Hematopoietic multipotent progenitor cell treated with erythropoietin and hydrocortisone succinate and interleukin-3 and kit ligand, for 4 days (in vitro differentiated cells): ENCODE measurements at regions not wholly inside any gene's neighbourhood (a gene's known extent, or its start where the extent isn't known, plus 50 kb on each side); places are given as distances from the start of the nearest gene placed in this dataset.
"Not testable (repeated sequence)": the region's sequence is repeated elsewhere in the genome, so short reads cannot be mapped to it uniquely, and the experiment has no call there.

Source experiments
- DNase-seq: peaks from one replicate; pipeline ENCODE4 v3.0.0-alpha.2; 2015

DNA sequence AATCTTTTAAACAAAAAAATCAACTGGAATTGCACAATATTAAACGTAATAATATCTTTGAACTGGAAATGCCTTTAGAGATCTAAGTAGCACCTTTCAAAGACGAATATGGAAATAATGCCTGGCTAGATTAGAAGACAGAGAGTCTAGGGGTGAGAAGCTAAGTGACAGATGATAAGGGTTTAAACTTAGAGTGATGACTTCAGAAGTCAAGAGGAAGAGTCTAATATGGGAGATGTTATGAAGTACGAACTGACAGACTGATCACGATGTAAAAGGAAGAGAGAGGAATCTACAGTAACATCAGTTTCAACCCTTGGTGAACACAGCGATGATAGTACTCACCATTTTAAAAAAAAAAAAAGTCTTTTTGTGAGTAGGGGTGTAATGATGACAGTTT is 57.9 kb downstream of the HINT1 start:
- no peak for DNase-seq

DNA sequence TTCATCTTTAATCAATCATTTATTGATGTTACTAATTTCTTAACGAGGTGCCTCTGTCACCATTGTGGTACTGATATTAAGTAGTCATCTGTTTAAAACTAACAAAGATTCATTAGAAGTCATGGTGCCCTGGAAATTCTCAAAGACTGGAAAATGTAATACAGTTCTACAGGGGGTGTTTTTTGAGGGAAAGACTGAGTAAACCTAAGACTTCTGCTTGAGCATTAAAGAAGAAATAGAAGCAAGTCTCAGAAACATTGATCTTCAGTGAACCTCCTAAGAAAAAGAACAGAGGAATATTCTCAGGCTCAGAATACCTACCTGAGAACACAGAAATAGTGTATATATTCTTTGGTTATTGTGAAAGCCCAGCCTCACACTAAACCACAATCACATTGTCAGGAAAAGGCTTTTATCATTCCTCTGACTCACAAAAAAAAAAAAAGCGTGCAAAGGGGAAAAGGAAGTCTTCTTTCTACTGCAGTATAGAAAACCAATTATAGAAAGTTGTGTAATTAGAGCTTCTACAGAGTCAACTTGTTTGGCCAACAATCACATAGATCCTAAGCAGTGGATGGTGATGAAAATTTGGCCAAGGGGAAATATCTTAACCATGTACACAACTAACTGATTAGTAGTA is 60.8 kb downstream of the HINT1 start:
- DNase-seq = peak; percentile 66

DNA sequence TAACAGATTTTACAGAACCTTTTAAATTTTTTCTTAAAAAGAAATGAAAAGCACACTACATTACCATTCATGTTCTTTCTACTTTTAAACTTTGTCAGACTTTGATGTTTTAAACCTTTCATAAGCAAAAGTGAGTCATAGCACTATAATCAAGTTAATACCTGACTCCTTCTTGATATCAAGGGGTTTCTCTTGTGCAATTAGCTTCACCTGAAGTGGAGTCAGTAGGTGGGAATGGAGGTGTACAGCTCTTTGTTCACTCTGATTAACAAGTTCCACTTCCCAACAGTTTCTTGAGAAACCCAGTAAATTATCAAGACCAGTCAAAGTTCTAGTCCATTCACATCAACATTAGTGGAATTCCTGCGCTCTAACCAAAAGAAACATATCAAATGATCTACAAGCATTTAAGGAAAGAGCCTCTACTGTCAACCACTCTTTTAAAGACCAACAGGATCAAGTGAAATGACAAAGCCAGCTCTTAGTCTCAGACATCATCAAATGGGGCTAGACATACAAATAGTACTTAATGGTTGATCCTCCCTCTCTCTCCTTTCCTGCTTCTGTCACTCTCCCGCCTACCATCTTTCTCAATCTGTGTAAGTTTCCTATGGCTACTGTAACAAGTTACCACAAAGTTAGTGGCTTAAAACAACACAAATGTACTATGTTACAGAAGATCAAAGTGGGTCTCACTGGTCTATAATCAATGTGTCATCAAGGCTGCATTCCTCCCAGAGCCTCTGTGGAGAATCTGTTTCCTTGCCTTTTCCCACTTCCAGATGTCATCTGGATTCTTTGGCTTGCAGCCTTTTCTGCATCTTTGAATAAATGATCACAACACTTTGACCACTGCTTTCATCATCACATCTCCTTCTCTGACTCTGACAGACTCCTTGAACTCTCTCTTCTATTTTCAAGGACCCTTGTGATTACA is 68.0 kb downstream of the HINT1 start:
- DNase-seq = no peak

DNA sequence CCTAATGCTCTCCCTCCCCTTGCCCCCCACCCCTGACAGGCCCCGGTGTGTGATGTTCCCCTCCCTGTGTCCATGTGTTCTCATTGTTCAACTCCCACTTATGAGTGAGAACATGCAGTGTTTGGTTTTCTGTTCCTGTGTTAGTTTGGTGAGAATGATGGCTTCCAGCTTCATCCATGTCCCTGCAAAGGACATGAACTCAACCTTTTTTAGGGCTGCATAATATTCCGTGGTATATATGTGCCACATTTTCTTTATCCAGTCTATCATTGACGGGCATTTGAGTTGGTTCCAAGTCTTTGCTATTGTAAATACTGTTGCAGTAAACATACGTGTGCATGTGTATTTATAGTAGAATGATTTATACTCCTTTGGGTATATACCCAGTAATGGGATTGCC is 69.5 kb downstream of the HINT1 start:
- not testable (repeated sequence) for DNase-seq

DNA sequence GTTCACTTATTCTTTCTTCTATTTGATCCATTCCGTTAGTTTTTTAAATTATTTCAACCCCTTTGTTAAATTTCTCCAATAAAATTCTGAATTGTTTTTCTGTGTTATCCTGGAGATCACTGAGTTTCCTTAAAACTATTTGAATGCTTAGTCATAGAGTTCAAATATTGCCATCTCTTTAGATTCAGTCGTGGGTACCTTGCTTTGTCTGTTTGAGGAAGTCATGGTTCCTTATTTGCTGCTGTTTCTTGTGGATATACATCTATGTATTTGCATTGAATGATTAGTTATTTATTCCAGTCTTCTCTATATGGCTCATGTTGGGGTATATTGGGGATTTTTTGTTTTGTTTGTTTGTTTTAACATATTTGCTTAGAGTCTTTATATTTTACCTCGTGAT is 80.6 kb downstream of the HINT1 start:
- peak; percentile 37 for DNase-seq

DNA sequence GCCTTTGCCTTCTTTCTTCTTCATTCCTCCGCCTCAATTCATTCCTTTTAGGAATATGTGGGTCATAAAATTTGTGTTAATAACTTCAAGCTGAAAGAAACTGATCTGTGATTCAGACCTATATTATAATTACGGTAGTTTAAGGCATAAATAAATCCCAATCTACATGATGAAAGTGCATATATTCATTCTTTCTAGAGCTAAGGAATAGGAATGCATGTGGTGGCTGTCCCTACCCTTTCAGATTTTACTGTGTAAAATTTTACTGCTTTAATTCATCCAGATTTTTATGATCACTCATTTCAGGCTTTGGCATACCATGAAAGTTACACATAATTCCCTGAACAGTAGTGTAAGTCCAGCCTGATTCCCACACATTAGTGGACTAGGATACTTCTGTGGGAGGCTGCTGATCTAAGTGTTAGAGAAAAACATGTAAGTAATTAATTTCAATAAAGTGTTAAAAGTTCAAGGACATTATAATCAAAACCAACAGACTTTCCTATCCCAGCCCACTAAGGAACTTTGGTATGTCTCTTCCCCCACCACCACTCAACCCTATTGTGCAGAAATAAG is 83.1 kb downstream of the HINT1 start:
- DNase-seq = no peak

DNA sequence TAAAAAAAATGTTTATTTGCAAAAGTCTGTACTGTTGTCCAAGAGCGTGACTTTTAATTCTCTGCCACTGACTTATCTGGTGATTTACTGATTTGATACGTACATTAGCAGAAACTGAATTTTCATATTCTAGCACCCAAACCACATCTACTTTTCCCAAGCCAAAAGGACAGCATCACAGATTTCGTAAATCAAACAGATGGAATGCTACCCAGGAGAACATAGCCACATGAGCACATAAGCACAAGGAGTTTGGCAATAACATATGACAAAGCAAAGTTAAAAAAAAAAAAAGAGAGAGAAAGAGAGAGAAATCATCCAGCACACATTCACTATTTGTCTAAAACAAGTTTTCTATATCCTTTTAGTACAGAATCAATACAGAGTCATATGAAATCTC is 83.7 kb downstream of the HINT1 start:
- DNase-seq = no peak

DNA sequence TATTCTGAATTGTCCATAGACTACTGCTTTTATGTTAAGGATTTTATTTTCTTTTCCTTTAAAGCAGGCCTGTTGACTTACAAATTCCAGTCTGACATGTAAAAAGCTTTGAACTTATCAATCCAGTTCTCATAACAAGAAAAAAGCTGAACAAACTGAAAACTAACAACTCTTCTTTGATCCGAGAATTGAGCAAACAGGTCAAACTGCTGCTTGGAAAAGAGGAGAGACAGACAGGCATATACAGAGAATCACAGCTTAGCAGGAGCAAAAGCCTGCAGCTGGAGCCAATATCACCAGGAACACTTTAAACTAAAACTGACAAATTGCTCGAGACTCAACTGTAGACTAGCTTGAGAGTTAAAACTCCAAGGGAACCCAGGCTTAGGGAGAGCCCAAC is 85.8 kb downstream of the HINT1 start:
- DNase-seq = no peak

DNA sequence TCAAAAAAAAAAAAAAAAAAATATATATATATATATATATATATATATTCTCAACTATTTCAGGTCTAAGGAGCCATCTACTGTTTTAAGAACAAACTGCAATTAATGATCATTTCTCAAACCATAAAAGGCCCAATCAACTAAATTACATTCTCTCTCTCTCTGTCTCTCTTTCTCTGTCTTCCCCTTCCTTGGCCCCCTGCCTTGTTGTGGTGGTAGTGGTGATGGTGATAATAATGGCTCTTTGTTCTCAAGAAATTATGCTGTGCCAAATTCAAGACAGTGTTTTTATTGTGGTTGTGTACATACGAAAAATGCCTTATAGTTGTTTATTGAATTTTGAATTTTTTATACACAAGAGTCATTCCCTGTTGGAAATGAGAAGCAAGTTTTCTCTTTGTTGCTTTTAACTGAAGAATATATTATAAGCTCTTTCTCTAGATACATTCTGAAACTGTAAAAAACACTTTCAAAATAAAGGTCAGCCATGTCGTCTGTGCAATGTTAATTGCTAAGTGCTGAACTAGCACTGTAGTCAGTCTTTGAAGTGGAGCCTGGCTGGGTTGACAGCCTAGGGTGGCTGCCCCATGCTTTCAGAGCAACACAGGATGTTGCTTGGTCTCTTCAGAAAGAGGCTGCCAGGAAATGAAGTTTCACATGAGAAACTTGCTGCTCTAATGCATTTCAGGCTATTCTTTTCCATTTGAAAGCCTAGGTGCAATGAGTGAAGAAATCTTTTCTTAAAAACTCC is 96.0 kb downstream of the HINT1 start:
- peak; percentile 24 for DNase-seq

DNA sequence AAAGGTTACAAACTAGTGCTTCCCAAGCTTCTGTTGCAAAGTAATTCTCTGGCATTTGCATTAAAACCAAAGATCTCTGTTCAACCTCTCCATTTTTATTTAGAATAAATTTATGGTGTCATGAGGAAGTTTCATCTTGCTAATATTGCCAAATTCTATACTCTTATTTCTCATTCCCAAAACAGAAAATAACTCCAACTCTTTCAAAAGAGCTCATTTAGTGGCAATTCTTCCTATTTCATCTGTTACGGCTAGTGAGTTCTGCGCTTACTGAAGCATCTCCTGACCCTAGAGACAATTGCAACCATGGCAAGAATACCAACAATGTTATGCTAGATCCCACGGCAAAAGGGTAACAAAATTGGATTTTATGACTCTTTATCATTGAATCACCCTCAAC is 97.0 kb downstream of the HINT1 start:
- DNase-seq = no peak

DNA sequence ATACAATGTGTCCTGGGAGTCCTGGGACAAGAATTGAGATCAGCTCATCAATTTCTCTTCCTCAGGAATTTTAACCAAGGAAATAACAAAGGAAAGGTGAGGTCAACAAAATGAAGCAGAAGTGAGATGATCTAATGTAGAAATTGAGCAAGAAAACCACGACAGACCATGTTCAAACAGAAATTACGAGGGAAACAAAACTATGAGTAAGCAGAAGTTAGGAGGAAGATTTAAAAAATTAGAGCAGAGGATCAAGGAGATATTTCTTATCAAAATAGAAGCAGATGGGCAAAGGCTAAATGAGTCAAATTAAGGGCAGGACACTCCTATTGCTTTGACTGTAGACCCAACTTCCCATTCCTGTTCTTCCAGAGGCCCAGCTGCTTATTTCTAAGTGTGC is 97.4 kb downstream of the HINT1 start:
- DNase-seq = peak; percentile 71

DNA sequence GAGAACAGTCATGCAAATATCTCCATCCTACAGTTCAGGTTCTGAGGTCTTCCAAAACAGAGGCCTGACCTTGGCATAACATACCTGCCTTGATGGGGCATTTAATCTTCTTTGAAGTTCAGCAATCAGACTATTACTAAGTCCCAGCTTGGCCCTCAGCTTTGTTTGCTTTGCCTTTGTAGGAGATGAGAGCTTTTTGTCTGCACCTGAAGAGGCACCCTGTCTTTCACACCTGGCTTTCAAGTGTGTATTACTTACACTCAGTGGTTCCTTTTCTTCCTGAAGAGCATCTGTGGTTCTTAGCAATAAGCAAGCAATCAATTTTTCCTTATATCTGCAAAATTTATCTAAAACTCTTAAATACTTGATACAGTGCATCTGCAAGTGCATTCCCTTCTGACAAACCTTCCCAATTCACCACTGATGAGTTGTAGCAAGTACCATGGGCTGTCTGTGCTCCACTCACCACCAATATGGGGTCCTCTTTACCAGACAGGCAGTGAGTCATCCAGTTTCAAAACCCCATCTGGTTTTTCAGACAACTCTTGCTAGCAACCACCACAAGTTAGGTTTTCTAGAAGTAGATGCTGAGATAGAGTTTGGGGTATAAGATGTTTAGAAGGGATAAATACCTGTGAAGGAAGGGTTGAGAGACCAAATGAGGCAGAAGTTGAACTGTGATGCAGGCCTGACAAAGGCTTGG is 100.2 kb downstream of the HINT1 start:
- DNase-seq = peak; percentile 42

DNA sequence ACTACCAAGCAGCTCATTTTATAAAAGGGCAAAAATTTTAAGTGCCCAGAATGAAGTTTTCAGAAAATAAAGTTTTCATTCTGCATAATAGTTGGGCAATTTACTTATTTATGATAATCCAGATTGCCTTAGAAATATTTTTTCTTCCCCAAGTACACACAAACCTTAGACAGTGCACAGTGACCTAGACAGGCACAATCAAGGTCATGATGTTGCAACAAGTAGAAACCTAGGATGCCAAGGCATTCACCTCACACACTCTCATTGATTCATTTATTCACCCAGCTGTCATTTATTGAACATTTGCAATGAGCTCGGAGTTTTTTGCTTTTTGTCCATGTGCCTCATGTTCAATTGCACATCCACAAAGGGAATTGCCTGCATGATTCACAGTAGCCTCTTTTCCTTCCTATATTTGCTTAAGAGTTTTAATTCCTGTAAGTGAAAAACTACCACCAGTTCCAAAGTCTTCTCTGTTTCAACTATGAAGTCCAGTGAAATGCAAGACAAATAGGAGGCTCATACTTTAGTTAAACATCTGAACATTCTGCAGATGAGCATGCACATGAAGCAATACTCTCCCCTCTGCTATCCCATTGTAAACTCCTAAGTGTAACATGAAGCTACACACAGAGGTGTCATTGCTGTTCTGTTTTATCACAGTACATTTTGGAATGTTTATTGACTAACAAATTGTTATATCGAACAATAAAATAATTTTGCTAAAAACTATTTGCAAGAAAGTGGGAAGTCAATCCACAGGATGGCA is 122.9 kb downstream of the HINT1 start:
- DNase-seq = no peak

DNA sequence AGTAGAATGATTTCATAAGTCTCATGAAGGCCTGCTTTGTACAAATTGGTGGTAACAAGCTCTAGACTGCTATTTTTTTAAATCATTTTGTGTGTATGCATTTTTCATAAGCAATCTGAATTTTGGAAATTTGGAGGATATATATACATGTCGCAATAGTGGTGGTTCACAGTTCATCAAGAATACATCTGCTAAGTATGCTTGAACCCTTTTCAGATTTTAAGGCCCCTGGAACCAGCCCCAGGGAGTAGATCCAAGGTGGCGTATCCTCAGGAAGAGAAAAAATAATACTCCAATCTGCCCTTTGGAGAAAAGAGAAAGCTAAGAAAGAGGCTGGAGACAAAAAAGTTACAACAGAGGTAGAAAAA is 141.6 kb downstream of the HINT1 start:
- DNase-seq = no peak

DNA sequence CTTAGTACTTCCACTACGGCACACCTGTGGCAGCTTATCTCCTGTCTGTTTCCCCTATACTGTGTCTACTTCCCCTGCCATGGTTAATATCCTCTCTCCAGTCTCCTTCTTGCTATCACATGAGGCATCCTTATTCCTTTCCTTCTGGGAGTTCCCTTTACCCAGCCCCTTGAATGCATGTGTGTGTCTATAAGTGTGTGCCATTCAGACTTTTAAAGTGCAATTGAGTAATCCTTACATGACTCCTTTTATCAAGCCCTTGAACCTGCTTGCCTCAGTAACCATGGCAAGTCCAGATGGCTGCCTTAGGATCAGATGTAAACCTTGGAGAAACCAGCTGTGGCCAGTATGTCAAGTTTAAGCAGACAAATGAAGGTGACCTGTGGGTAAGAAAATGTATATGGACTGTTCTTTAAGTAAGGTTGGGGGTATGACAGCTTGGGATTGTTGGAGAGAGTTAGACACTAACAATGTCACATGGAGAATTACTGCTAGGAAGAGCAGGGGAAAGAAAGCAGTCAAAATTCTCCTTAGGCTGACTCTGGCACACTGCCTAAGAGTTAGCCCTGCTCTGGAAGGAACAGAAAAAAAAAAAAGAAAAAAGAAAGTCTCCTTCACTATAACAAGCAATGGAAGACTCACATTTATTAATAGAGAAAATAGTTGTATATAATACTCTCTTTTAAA is 142.1 kb downstream of the HINT1 start:
- no peak for DNase-seq

DNA sequence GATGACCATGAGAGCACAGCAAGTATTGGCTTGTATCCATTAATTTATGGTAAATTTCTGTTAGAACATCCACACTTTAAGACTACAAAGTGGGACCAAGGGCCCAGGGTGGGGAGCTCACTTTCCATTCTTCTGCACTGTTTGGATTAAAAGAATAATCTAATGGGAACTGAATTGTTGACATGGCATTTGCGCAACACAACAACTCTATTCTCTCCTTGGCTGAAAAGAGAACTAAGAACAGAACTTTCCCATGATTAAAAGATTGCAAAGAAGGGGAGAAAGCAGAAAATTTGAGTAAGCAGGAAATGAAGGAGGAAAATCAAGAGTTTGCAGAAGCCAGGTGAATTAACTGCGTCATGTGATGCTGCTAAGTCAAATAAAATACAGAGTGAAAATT is 143.4 kb downstream of the HINT1 start:
- DNase-seq = peak; percentile 6

DNA sequence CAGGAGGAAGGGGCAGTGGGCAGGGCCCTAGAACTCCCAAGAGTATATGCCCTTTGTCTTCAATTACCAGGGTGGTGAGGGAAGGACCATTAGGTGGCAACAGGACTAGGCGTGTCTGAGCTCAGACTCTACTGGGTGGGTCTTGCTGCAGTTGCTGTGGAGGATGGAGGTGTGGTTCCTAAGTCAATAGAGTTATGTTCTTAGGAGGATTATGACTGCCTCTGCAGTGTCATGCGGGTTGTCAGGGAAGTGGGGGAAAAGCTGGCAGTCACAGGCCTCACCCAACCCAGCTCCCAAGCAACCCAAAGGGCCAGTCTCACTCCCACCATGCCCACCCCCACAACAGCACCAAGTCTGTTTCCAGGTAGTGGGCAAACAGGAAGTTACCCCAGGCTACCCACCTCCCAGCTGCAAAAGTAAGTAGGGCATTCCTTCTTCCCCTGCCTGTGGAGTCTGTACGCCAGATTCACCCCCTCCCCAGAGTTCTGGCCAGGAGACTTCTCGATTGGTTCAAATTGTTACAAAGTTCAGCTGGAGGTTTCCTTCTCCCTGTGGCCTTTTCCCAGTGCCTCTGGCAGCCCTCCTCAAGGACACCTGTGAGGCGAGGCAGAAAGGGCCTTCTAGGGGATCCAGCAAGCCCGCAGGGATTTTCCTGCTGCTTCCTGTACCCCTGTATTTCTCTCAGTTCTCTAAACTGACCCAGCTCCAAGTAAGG is 145.3 kb downstream of the HINT1 start:
- peak; percentile 23 for DNase-seq

DNA sequence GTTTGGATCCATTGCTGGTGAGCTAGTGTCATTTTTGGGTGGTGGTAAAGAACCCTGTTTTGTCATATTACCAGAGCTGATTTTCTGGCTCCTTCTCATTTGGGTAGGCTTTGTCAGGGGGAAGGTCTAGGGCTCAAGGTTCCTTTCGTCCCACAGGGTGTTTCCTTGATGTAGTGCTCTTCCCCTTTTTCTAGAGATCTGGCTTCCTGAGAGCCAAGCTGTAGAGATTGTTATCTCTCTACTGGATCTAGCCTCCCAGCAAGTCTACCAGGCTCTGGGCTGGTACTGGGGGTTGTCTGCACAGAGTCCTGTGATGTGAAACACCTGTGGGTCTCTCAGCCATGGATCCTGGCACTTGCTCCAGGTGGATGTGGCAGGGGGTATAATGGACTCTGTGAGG is 145.9 kb downstream of the HINT1 start:
- peak; percentile 40 for DNase-seq

DNA sequence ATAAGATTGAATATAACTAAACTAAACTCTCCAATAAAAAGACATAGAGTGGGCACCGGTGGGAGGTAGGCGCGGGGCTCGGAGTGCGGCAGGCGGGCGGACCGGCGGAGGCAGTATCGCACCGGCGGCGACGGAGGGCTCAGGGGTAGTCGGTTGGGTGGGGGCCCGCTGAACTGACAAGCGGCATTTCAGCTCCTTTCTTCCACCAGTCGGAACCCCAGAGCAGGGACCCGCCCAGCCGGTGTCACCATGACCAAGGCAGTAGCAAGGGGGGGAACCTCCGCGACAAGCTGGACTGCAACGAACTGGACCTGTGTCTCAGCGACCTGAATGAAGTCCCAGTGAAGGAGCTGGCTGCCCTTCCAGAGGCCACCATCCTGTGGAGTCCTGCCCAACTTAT is 156.7 kb downstream of the HINT1 start:
- DNase-seq = no peak

DNA sequence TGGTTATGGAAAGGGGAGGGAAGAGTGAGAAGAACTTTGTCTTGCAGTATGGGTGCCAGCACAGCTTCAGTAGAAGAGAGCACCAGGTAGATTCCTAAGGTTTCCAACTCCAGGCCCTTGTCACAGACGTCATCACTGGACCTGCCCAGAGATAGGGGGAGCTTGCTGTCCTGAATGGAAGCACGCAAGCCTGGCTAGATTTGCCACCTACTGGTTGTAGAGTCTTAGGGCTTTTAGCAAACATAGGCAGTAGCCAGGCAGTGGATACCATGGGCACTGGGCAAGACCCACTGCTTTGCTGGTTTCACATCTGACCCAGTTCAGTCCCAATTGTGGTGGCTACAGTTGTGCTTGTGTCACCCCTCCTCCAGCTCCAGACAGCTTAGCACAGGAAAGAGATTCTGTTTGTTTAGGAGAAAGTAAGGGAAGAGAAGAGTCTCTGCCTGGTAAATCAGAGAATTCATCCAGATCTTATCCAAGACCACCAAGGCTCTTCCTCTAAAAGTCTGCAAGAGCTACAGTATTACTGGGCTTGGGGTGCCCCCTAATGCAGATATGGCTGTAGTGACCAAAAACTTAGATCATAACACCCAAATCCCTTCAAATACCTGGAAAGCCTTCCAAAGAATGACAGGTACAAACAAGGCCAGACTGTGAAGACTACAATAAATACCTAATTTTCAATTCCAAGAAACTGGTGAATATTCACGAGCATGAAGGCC is 158.9 kb downstream of the HINT1 start:
- DNase-seq = peak; percentile 29
